Hematopoietic multipotent progenitor cell treated with erythropoietin and hydrocortisone succinate and interleukin-3 and kit ligand, for 15 days (in vitro differentiated cells): ENCODE measurements at regions not wholly inside any gene's neighbourhood (a gene's known extent, or its start where the extent isn't known, plus 50 kb on each side); places are given as distances from the start of the nearest gene placed in this dataset.
A peak's percentile ranks its signal among the peaks of the same experiment; 100 is the strongest.
"Not testable (repeated sequence)": the region's sequence is repeated elsewhere in the genome, so short reads cannot be mapped to it uniquely, and the experiment has no call there.

Experiments
- DNase-seq: peaks from one replicate; pipeline ENCODE4 v3.0.0-alpha.2; 2015; ENCODE audit warnings: low spot score

GRCh38 chr2:111533557-111534247 is 350.3 kb downstream of the ANAPC1 start:
- DNase-seq = peak; percentile 37

GRCh38 chr2:111534910-111535352 is 349.1 kb downstream of the ANAPC1 start:
- no peak for DNase-seq

GRCh38 chr2:111535404-111535803 is 348.6 kb downstream of the ANAPC1 start:
- DNase-seq = no peak

GRCh38 chr2:111537078-111537655 is 346.8 kb downstream of the ANAPC1 start:
- no peak for DNase-seq

GRCh38 chr2:111539991-111540390 is 344.0 kb downstream of the ANAPC1 start:
- DNase-seq = not testable (repeated sequence)

GRCh38 chr2:111542120-111542774 is 341.7 kb downstream of the ANAPC1 start:
- not testable (repeated sequence) for DNase-seq

GRCh38 chr2:111544006-111544405 is 340.0 kb downstream of the ANAPC1 start:
- DNase-seq = not testable (repeated sequence)

- DNase-seq = not testable (repeated sequence)
Measured at GRCh38 chr2:111545723-111546431, 338.1 kb downstream of the ANAPC1 start.

GRCh38 chr2:111546578-111546977 is 337.4 kb downstream of the ANAPC1 start:
- not testable (repeated sequence) for DNase-seq

GRCh38 chr2:111549174-111549573 is 334.8 kb downstream of the ANAPC1 start:
- not testable (repeated sequence) for DNase-seq

- DNase-seq = not testable (repeated sequence)
Measured at GRCh38 chr2:111551428-111551827, 332.6 kb downstream of the ANAPC1 start.

- not testable (repeated sequence) for DNase-seq
Measured at GRCh38 chr2:111552625-111553024, 331.4 kb downstream of the ANAPC1 start.

- not testable (repeated sequence) for DNase-seq
Measured at GRCh38 chr2:111559301-111559700, 324.7 kb downstream of the ANAPC1 start.

GRCh38 chr2:111559814-111560213 is 324.2 kb downstream of the ANAPC1 start:
- DNase-seq = not testable (repeated sequence)

- not testable (repeated sequence) for DNase-seq
Measured at GRCh38 chr2:111566068-111566467, 317.9 kb downstream of the ANAPC1 start.

- not testable (repeated sequence) for DNase-seq
Measured at GRCh38 chr2:111567233-111567632, 316.8 kb downstream of the ANAPC1 start.

- not testable (repeated sequence) for DNase-seq
Measured at GRCh38 chr2:111569356-111570199, 314.4 kb downstream of the ANAPC1 start.

GRCh38 chr2:111570300-111571114 is 313.5 kb downstream of the ANAPC1 start:
- not testable (repeated sequence) for DNase-seq

GRCh38 chr2:111574803-111575202 is 309.2 kb downstream of the ANAPC1 start:
- DNase-seq = not testable (repeated sequence)

GRCh38 chr2:111577154-111577885 is 306.7 kb downstream of the ANAPC1 start:
- DNase-seq = not testable (repeated sequence)
